ENCODE measurements at regions not wholly inside any gene's neighbourhood (a gene's known extent, or its start where the extent isn't known, plus 50 kb on each side); places are given as distances from the start of the nearest gene placed in this dataset.

GRCh38 chr2:12251121-12251520 is 465.6 kb upstream of the TRIB2 start:
- H3K27ac ChIP-seq = 0 out of 2 replicates have a peak overlapping the region, but pooled peaks have one; percentile 17
- no peak for TF ChIP-seq CTCF (conservative IDR thresholded peaks at IDR 0.05)

- 0 out of 2 replicates have a peak overlapping the region, but pooled peaks have one; percentile 17 for H3K27ac ChIP-seq
- no peak for TF ChIP-seq CTCF (conservative IDR thresholded peaks at IDR 0.05)
These were observed 465.0 kb upstream of the TRIB2 start for GRCh38 chr2:12251749-12252148.

DNA sequence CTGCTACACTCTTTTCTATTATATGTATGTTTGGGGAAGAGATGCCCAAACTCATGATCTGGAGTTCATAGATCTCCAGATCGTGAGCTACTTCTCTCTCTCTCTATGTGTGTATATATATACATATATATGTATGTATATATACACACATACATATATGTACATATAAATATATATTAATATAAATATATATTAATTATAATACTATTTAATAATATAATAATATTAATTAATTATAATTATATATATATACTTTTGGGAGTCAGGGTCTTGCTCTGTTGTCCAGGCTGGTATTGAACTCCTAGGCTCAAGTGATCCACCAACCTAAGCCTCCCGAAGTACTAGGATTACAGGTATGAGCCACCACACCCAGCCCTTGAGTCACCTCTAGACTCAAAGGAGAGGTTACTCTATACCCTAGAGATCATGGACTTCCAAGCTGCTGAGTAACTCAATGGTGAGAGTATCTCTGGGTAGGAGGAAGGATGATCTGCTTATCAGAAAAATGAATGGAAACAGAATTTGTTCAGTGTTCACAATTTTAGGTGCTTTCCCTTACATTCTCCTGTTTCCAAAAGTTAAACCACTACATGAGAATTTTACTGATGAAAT is 463.5 kb upstream of the TRIB2 start:
- no peak overlapping the region for H3K27ac ChIP-seq
- no peak for TF ChIP-seq CTCF (conservative IDR thresholded peaks at IDR 0.05)

- TF ChIP-seq CTCF (conservative IDR thresholded peaks at IDR 0.05) = no peak
- no peak overlapping the region for H3K27ac ChIP-seq
These were observed 462.4 kb upstream of the TRIB2 start for GRCh38 chr2:12254280-12254860.

- no peak for TF ChIP-seq CTCF (conservative IDR thresholded peaks at IDR 0.05)
These were observed 460.5 kb upstream of the TRIB2 start for GRCh38 chr2:12256206-12256605.

DNA sequence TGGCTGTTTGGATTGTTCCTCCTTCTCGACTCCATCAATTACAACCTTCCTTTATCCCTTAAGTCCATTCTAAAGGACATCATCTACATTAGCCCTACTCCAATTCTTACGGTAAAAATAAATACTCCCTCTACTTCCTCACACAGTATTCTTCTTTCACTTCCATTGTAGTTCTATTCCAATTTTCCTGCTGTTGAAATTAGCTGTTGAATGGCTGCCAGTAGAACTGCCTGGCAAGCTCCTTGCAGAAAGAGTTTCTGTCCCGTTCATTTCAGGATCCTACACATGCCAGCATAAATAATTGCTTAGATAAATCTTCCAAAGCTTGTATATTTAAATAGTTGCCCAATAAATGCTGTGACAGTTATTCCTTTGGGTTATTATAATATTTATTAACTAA is 459.3 kb upstream of the TRIB2 start:
- H3K27ac ChIP-seq = no peak overlapping the region
- no peak for TF ChIP-seq CTCF (conservative IDR thresholded peaks at IDR 0.05)

More at GRCh38 chr2:12256206-12256605, 460.5 kb upstream of the TRIB2 start:
- H3K27ac ChIP-seq = no peak overlapping the region

DNA sequence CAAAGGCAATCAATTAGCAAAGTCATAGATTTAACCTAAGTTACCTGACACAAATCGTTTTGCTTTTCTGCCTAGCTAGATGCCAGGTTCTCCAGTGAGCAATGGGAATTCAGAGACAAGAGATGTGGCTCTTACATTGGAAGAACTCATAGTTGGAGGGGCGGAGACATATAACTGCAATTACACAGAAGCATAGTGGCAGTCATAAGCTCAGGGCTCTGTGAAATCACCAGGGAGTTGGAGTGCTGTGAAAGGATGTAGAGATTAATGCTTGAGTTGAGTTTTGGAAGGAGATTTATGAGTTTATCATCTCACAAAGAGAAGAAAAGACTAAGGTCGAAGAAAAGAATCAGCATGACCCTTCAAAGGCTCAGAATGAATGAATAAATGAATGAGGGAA is 457.2 kb upstream of the TRIB2 start:
- H3K27ac ChIP-seq = no peak overlapping the region

More for the DNA sequence above, 457.2 kb upstream of the TRIB2 start:
- no peak for TF ChIP-seq CTCF (conservative IDR thresholded peaks at IDR 0.05)
